ENCODE measurements at regions not wholly inside any gene's neighbourhood (a gene's known extent, or its start where the extent isn't known, plus 50 kb on each side); places are given as distances from the start of the nearest gene placed in this dataset.
"Not testable (repeated sequence)": the region's sequence is repeated elsewhere in the genome, so short reads cannot be mapped to it uniquely, and the experiment has no call there.

DNA sequence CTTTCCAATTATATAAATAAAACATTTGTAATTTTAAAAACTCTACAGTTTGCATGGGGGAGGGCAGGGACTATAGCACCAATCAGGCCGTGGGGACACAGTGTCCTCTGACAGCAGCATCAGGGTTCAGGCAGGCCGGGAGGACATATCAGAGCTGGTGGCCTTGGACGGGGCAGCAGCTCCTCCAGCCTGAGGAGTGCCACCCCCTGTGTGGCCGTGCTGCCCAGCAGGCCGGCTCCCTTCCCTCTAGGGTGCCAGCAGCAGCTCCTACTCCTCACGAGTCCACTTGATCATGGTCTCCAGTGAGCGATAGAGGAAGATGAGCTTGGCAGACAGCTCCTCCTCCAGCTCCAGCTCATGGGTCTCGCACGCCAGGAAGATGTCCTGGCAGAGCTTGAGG is 144.0 kb upstream of the PHACTR3 start:
- DNase-seq (ENCODE audit: low read depth in 2 of 2): no peak

- no peak for DNase-seq (ENCODE audit: low read depth in 2 of 2)
These were observed 142.8 kb upstream of the PHACTR3 start for GRCh38 chr20:59461526-59461925.

- no peak for DNase-seq (ENCODE audit: low read depth in 2 of 2)
These were observed 142.1 kb upstream of the PHACTR3 start for GRCh38 chr20:59462249-59462648.

DNA sequence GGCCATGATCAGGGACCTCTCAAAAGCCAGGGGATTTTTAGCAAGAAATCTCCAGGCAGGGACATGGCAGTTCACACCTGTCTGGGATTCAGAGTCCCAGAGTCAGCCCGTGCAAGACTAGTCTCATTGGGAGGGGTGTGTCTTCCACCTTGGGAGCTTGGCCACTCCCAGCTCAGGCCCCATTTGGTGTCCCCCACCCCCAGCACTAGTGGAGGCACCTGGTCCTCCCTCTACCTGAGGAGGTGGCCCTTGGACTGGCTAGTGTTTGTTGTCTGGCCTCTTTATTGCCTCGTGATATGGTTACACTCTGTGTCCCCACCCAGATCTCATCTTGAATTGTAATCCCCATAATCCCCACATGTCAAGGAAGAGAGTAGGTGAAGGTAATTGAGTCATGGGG is 140.8 kb upstream of the PHACTR3 start:
- no peak for DNase-seq (ENCODE audit: low read depth in 2 of 2)

- no peak for DNase-seq (ENCODE audit: low read depth in 2 of 2)
These were observed 138.1 kb upstream of the PHACTR3 start for GRCh38 chr20:59466107-59466815.

- no peak for DNase-seq (ENCODE audit: low read depth in 2 of 2)
These were observed 135.5 kb upstream of the PHACTR3 start for GRCh38 chr20:59468831-59469230.

DNA sequence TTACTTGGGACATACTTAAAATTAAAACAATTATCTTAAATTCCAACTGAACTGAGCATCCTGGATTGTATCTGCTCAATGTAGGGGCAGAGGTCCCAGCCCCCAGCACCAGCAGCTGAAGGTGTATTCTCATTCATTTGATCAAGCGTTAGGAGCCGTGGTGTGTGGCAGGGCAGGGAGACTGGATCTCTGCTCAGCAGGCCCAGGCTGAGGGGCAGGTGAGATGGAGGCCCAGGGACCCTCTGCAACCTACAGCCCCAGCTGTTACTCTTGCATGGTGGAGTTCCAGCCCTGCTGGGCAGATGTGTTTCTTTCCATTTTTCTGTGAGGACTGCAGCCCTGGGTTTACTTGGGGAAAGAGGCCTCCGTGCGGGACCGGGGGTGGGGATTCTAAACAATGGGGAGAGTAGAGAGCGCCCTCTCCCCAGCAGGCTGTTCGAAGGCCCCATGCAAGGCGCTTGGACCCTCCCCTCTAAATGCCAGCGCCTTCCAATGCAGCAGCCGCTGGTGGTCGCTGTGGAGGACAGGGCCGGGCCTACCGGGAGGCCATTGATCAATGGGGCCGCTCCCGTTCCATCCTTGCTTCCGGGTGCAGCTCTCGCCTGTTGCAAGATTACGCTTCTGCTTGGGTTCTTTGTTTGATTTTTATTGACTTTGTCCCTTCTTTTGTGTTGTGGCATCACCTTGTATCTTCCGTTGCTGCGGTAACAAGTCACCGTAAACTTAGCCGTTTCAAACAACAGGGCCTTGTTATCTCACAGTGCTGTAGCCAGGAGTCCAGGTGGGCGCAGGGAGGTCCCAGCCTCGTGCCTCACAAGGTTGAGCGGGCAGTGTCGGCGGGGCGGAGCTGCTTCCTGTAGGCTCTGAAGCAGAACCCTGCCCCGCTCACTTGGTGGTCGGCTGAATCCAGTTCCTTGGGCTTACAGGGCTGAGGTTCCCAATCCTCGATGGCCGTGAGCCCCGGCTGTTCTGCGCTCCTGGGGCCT is 134.8 kb upstream of the PHACTR3 start:
- DNase-seq (ENCODE audit: low read depth in 2 of 2): no peak

DNA sequence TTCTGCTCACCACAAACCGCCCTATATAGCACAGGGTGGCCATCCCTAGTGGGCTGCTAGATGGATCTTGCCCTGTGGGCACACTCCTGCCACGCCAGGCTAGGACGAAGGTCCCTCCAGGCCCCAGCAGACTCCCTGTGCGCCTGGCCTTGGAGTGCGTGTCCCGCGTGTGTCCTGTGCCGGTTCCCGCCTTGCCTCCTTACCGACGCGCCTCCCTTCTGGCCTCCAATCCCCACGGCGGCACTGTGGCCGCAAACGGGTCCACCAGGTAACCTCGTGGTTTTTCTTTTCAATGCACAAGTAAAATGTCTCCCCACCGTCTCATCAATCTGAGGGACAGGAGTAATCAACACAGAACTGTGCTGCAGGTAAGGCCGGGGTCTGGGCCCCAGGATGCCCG is 133.8 kb upstream of the PHACTR3 start:
- no peak for DNase-seq (ENCODE audit: low read depth in 2 of 2)

DNA sequence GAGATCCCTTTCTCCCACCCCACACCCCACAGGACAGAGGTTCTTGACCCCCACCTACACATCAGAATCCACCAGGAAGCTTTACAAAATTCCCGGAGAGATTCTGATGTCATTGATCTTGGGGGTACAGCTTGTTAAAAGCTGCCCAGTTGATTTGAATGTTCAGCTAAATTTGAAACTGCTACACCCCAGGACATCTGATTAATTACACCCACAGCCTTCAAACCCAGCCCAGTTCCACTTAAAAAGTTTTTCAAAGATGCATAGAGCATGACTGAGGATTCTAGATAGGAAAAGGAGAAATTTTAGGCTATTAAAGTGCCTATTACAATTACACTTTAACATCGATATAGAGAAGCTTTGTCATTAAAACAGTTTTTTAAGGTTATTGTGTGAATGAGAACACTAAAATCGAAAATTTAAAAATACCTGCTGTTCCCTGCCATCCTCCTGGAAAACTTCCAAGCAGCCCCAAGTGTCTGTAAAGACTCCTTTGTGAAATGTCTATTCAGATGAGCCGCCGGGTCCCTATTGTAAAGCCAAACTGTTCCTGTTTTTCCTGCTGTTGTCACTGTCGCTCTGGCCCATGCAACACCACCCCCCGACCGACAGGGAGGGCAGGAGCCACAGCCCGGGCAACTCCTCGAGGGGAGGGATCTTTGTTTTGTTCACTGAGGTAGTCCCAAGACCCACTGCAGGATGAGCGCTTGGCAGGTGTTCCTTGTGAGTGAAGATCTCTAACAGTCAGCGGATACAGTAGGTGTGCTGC is 132.5 kb upstream of the PHACTR3 start:
- no peak for DNase-seq (ENCODE audit: low read depth in 2 of 2)

DNA sequence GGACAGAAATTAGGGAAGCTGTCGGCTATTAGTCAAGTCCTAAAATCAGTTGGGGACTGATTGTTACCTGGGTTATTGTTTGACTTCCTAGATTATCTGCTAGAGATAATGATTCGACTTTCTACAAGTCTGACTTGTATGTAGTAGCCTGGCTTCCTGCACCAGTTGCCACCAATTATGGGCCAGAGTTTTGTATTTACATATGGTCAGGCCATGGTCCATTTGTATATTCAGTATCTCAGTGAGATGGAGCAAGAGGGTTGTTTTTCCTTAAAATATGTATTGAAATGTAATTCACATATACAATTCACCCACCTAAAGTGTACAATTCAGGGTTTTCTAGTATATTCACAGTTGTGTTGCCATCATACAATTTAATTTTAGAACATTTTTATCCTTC is 130.6 kb upstream of the PHACTR3 start:
- no peak for DNase-seq (ENCODE audit: low read depth in 2 of 2)

- DNase-seq (ENCODE audit: low read depth in 2 of 2): no peak
These were observed 123.3 kb upstream of the PHACTR3 start for GRCh38 chr20:59481067-59481466.

- no peak for DNase-seq (ENCODE audit: low read depth in 2 of 2)
These were observed 122.8 kb upstream of the PHACTR3 start for GRCh38 chr20:59481477-59482018.

- DNase-seq (ENCODE audit: low read depth in 2 of 2): no peak
These were observed 121.8 kb upstream of the PHACTR3 start for GRCh38 chr20:59482351-59483187.

- DNase-seq (ENCODE audit: low read depth in 2 of 2): no peak
These were observed 120.9 kb upstream of the PHACTR3 start for GRCh38 chr20:59483481-59483880.

DNA sequence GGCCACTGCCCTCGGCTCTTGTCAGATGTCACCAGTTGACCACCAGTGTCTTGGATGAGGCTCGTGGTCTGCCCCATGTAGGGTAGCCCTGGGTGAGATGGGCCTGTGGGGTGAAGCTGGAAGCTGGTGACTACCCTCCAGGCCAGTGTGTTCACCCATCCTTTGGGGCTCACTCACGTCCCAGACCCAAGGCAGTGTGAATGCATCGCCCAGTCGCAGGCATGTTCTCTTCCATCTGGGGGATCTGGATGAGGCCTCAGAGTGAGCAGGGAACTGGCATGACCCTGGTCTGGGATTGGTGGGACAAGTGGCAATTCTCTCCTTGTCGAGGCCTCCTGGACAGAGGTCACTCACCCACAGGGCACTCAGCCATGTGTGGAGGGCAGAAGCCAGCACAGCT is 120.1 kb upstream of the PHACTR3 start:
- DNase-seq (ENCODE audit: low read depth in 2 of 2): no peak

DNA sequence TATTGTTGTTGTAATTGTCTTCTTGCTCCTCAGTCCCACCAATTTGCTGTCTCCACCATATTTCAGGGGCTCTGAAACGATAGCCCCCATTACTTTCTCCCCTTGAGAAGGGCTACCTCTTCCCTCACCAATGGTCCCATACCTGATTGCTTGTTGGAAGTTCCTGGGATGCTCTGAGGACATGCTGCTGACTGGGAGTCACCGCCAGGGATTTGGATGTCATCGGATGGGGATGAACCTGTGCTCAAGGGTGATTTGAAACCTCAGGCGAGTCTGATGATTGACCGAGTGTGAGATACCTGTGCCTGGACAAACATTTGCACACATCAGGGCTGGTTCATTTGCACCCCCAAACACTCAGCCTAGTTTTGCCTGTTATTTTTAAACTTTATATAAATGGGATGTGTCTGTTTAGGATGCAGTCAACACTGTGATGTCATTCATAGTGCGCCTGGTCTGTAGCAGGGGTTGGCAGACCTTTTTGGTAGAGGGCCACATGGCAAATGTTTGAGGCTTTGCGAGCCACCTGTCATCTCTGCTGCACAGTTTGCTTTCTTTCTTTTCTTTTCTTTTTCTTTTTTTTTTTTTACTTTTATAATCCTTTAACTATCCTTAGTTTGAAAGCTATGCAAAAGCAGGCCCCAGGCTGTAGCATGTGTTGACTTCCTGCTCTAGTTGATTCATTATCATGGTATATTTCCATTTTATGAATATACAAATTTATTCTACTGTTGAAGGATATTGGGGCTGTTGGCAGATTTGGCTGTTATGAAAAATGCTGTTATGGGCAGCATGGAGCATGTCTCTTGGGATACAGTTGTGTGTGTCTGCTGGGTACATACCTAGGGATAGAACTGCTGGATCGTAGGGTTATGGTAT is 118.5 kb upstream of the PHACTR3 start:
- no peak for DNase-seq (ENCODE audit: low read depth in 2 of 2)

DNA sequence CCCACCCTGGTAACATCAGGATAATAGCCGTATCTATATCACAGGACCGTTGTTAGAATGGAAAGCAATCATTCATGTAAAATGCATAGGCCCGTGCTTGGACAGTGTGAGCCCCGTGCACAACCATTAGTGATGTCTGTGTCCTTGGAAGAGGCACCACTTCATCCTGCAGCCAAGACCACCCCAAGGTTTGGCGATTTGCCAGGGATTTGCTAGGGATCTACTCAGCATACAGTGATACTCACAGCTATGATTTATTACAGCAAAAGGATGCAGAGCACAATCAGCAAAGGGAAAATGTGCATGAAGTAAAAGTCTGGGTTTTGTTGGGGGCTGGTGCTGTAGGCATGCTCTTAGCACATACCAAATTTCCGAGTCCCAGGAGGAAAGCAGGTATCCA is 115.9 kb upstream of the PHACTR3 start:
- not testable (repeated sequence) for DNase-seq (ENCODE audit: low read depth in 2 of 2)

DNA sequence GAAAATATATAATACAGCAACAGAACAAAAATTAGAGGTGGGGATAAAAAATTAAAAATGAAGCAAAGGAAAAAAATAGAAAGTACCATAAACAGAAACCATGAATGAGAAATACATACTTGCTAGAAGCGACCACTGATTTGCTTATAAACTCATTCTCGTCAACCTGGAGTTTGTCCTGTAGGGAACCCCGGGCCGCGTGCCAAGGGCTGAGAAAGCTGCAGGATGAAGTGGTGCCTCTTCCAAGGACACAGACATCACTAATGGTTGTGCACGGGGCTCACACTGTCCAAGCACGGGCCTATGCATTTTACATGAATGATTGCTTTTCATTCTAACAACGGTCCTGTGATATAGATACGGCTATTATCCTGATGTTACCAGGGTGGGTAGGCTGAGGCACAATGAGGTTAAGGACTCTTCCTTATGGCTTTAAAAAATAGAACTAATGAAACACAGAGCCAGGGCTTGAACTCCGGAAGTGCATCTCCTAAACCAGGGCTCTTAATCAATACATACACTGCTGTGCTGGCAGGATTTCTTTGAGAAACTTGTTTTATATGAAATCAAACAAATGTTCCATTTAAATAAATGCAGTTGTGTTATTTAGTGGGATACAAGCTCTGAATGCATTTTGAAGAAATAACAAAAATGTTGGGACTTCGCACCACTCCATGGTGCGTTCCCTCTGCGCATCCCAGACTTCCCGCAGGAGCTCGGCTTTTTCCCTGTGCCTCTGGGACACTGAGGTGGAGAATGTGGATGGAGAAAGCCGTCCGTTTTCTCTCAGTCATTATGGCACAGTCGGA is 113.9 kb upstream of the PHACTR3 start:
- not testable (repeated sequence) for DNase-seq (ENCODE audit: low read depth in 2 of 2)

- no peak for DNase-seq (ENCODE audit: low read depth in 2 of 2)
These were observed 112.5 kb upstream of the PHACTR3 start for GRCh38 chr20:59491884-59492283.

All from activated CD4-positive, alpha-beta T cell treated with anti-CD3 and anti-CD28 coated beads for 24 hours (primary cell).